ENCODE measurements at regions not wholly inside any gene's neighbourhood (a gene's known extent, or its start where the extent isn't known, plus 50 kb on each side); places are given as distances from the start of the nearest gene placed in this dataset.

GRCh38 chr1:9477535-9477934 is 61.7 kb upstream of the SLC25A33 start:
- TF ChIP-seq, protein P1, sequence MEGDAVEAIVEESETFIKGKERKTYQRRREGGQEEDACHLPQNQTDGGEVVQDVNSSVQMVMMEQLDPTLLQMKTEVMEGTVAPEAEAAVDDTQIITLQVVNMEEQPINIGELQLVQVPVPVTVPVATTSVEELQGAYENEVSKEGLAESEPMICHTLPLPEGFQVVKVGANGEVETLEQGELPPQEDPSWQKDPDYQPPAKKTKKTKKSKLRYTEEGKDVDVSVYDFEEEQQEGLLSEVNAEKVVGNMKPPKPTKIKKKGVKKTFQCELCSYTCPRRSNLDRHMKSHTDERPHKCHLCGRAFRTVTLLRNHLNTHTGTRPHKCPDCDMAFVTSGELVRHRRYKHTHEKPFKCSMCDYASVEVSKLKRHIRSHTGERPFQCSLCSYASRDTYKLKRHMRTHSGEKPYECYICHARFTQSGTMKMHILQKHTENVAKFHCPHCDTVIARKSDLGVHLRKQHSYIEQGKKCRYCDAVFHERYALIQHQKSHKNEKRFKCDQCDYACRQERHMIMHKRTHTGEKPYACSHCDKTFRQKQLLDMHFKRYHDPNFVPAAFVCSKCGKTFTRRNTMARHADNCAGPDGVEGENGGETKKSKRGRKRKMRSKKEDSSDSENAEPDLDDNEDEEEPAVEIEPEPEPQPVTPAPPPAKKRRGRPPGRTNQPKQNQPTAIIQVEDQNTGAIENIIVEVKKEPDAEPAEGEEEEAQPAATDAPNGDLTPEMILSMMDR (IDR thresholded peaks at IDR 0.05; ENCODE audit: low read depth, low read length) = no peak
- no peak for DNase-seq (ENCODE audit: extremely low read depth, low read depth)

- TF ChIP-seq, protein P1 (IDR thresholded peaks at IDR 0.05; ENCODE audit: low read depth, low read length) = no peak
- no peak for DNase-seq (ENCODE audit: extremely low read depth, low read depth)
These were observed 61.2 kb upstream of the SLC25A33 start for GRCh38 chr1:9478021-9478420.

GRCh38 chr1:9481048-9481447 is 58.2 kb upstream of the SLC25A33 start:
- TF ChIP-seq, protein P1 (IDR thresholded peaks at IDR 0.05; ENCODE audit: low read depth, low read length) = no peak
- DNase-seq (ENCODE audit: extremely low read depth, low read depth) = no peak

GRCh38 chr1:9482403-9482802 is 56.9 kb upstream of the SLC25A33 start:
- TF ChIP-seq, protein P1 (IDR thresholded peaks at IDR 0.05; ENCODE audit: low read depth, low read length) = no peak
- DNase-seq (ENCODE audit: extremely low read depth, low read depth) = no peak

- TF ChIP-seq, protein P1 (IDR thresholded peaks at IDR 0.05; ENCODE audit: low read depth, low read length) = no peak
- DNase-seq (ENCODE audit: extremely low read depth, low read depth) = no peak
These were observed 56.3 kb upstream of the SLC25A33 start for GRCh38 chr1:9482816-9483572.

DNA sequence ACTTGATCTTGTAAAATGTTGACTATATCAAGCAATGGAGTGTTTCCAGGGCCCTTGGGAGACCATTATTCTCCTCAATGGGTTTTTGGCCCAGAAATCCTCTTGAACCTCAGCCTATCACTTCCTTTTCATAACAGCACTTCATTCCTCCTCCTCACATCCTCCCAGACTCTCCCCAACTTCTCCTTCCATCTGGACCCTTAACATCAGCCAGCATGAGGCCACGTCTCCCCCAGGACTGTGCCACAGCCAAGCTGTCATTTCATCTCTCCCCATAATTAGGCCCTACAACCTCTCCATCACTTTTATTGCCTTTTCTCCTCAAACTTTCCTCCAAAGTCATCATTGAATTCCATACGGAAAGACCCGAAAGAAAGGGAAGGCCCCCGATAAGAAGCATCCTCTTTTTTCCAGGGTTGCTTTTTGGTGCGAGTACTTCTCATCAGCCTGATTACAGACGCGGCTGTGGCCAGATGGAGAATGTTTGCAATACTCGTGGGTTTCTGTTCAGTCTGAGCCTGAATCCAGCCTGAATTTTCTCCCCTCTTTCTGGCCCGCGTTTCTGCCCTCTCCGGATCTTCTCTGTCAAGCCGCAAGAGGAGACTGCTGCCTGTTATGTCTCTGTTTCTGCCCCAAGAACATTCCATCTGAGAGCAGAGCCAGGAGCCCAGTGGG is 52.7 kb upstream of the SLC25A33 start:
- DNase-seq (ENCODE audit: extremely low read depth, low read depth) = no peak
- TF ChIP-seq, protein P1 (IDR thresholded peaks at IDR 0.05; ENCODE audit: low read depth, low read length) = no peak

All from AG09319 (cell line).